Neutrophil (primary cell): ENCODE measurements at regions not wholly inside any gene's neighbourhood (a gene's known extent, or its start where the extent isn't known, plus 50 kb on each side); places are given as distances from the start of the nearest gene placed in this dataset.

Experiments
- H3K27ac ChIP-seq: fragments of 200-600 bp; sonication (generic); 2 replicates; pipeline ENCODE4 v1.5.1; 2016; ENCODE audit warnings: mild to moderate bottlenecking, moderate library complexity
- H3K27me3 ChIP-seq: fragments of 200-600 bp; sonication (generic); 2 replicates; pipeline ENCODE4 v1.6.0; 2016; ENCODE audit warnings: mild to moderate bottlenecking
- H3K36me3 ChIP-seq: fragments of 200-600 bp; sonication (generic); 2 replicates; pipeline ENCODE4 v1.5.1; 2017
- H3K4me1 ChIP-seq, 2 experiments: fragments of 200-600 bp in 1 of 2; sonication (generic) in 1 of 2; 1 replicate in 1 of 2; 2 replicates in 1 of 2; pipeline versions ENCODE4 v1.5.1 to v1.6.1; 2013 to 2016; ENCODE audit warnings: low read depth in 1 of 2, low read length in 1 of 2, mild to moderate bottlenecking in 1 of 2, moderate library complexity in 1 of 2; ENCODE audit not compliant: control insufficient read depth in 1 of 2, insufficient read depth in 1 of 2
- H3K4me3 ChIP-seq, 2 experiments: fragments of 200-600 bp in 1 of 2; sonication (generic) in 1 of 2; 1 replicate in 1 of 2; 2 replicates in 1 of 2; pipeline ENCODE4 v1.5.1; 2013 to 2016; ENCODE audit warnings: low read depth in 1 of 2, low read length in 1 of 2, mild to moderate bottlenecking in 1 of 2, moderate library complexity in 1 of 2
- H3K9me3 ChIP-seq: fragments of 200-600 bp; sonication (generic); 2 replicates; pipeline ENCODE4 v1.5.1; 2016
- TF ChIP-seq, protein P1 (sequence below): fragments of 200-600 bp; sonication (generic); IDR thresholded peaks from 2 replicates; pipeline ENCODE4 v1.5.1; 2016; ENCODE audit warnings: antibody characterized with exemption

- H3K36me3 ChIP-seq = no peaks in the 10 kb centered on the region
These were observed 165.8 kb upstream of the B3GAT1 start for GRCh38 chr11:134577751-134578395.

DNA sequence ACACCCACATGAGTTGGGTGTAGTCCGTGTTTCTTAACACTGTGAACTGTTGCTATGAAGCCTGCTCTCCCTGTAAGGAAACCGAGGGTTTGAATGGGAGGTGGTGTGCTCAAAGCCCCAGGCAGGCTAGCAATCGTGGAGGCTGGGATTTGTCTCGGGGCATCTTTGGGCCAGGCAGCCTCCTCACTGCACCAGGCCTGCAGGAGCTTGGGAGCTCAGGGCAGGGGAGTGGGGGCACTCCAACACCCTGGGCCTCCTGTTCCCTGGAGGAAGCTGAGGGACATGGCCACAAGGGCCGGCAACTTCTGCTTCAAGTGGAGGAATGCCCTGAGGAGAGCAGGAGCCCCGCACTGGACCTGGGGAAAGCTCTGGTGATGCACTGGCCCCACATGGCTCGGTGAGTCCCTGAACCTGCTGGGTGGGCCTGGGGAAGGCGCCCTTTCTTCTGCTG lies 164.7 kb upstream of the B3GAT1 start:
- TF ChIP-seq, protein P1, sequence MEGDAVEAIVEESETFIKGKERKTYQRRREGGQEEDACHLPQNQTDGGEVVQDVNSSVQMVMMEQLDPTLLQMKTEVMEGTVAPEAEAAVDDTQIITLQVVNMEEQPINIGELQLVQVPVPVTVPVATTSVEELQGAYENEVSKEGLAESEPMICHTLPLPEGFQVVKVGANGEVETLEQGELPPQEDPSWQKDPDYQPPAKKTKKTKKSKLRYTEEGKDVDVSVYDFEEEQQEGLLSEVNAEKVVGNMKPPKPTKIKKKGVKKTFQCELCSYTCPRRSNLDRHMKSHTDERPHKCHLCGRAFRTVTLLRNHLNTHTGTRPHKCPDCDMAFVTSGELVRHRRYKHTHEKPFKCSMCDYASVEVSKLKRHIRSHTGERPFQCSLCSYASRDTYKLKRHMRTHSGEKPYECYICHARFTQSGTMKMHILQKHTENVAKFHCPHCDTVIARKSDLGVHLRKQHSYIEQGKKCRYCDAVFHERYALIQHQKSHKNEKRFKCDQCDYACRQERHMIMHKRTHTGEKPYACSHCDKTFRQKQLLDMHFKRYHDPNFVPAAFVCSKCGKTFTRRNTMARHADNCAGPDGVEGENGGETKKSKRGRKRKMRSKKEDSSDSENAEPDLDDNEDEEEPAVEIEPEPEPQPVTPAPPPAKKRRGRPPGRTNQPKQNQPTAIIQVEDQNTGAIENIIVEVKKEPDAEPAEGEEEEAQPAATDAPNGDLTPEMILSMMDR = no peak
- Histone ChIP-seq H3K4me3 (no peak overlapping the region), H3K27ac (no peak overlapping the region), H3K36me3 (no peaks in the 10 kb centered on the region), H3K4me1 (no peaks in the 10 kb centered on the region), H3K9me3 (no peaks in the 10 kb centered on the region), H3K27me3 (peaks cover 13% of the 10 kb centered on the region)

More at GRCh38 chr11:134577751-134578395, 165.8 kb upstream of the B3GAT1 start:
- TF ChIP-seq, protein P1 = no peak
- no peaks in the 10 kb centered on the region for H3K4me1 ChIP-seq
- H3K27ac ChIP-seq = no peak overlapping the region
- no peak overlapping the region for H3K4me3 ChIP-seq
- H3K9me3 ChIP-seq = no peaks in the 10 kb centered on the region
- peaks cover 24% of the 10 kb centered on the region for H3K27me3 ChIP-seq

DNA sequence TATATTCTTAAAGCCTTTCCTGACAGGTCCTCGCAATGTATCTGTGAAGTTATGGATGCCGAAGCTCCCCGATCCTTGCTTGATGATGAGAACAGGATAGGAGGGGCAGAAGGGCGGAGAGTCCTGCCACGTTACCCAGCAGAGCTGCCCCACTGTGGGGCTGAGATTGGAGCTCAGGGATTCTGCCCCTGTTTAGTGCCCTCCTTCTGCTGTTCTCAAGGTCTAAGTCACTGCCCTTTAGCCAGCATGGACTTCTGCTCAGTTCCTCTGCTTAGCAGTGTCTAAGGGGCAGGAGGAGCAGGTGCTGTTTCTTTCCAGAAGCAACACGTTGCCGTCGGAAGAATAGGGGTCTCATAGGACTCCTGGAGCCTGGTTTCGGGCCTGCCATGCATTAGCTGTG lies 164.2 kb upstream of the B3GAT1 start:
- H3K4me3 ChIP-seq = no peak overlapping the region
- H3K27me3 ChIP-seq = peaks cover 13% of the 10 kb centered on the region
- TF ChIP-seq, protein P1 = no peak
- H3K27ac ChIP-seq = no peak overlapping the region
- H3K9me3 ChIP-seq = no peaks in the 10 kb centered on the region
- H3K4me1 ChIP-seq = no peaks in the 10 kb centered on the region
- no peaks in the 10 kb centered on the region for H3K36me3 ChIP-seq

DNA sequence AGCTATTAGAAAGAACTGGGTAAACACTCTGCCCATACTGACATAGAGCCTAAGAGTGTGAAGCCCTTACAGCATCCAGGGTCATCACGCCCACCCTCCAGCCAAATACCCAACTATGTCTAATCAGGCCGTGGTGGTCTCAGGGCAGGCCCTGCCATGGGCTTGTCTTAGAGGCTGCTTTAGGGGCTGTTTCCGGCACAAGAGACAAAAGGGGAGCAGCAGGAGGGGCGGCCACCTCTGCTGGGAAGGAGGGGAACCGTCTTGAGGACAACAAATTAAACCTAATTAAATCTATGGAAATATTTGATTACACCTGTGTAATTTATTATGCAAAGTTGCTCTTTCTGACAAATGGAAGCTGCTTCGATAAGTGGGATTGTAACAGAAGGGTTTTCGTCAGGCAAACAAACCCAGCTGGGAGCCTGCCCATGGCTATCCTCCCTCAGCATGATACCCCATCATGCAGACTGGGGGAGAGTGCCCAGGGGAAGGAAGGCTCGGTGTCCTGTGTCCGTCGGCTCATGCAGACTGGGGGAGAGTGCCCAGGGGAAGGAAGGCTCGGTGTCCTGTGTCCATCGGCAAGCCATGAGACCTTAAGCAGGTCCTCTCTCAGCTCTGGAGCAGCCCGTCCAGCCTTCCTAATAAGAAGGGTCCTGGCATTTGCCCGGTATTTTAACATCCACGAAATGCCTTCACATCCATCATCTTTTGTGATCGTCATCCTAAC lies 163.6 kb upstream of the B3GAT1 start:
- Histone ChIP-seq H3K4me3 (no peak overlapping the region), H3K9me3 (no peaks in the 10 kb centered on the region), H3K27ac (no peak overlapping the region), H3K4me1 (no peaks in the 10 kb centered on the region), H3K36me3 (no peaks in the 10 kb centered on the region), H3K27me3 (peaks cover 13% of the 10 kb centered on the region)
- TF ChIP-seq, protein P1 = no peak

DNA sequence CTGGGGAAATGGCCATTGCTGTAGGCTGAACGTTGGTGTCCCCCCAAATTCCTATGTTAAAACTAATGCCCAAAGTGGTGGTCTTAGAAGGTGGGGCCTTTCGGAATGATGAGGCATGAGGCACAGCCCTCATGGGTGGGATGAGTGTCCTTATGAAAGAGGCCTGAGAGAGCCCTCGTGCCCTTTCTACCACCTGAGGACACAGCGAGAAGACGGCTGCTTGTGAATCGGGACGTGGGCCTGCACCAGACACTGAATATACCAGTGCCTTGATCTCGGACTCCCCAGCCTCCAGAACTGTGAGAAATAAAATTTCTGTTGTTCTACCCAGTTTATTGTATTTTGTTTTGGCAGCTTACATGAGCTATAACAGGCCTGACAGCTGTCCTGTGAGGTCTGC lies 162.9 kb upstream of the B3GAT1 start:
- H3K27me3 ChIP-seq = peaks cover 7% of the 10 kb centered on the region
- no peak overlapping the region for H3K27ac ChIP-seq
- no peaks in the 10 kb centered on the region for H3K36me3 ChIP-seq
- no peaks in the 10 kb centered on the region for H3K9me3 ChIP-seq
- no peaks in the 10 kb centered on the region for H3K4me1 ChIP-seq
- TF ChIP-seq, protein P1 = no peak
- H3K4me3 ChIP-seq = no peak overlapping the region
